Osteoblast (primary cell): ENCODE measurements at regions not wholly inside any gene's neighbourhood (a gene's known extent, or its start where the extent isn't known, plus 50 kb on each side); places are given as distances from the start of the nearest gene placed in this dataset.

Source experiments
- DNase-seq: peaks from one replicate; pipeline ENCODE4 v3.0.0; 2011; ENCODE audit warnings: low spot score, mixed read lengths; ENCODE audit not compliant: insufficient read length; ENCODE audit errors: missing footprints
- H2AFZ ChIP-seq: 2 replicates; pipeline ENCODE4 v1.6.0; 2011; ENCODE audit warnings: mild to moderate bottlenecking, low read length
- H3K27ac ChIP-seq: 2 replicates; pipeline ENCODE4 v1.5.1; 2011; ENCODE audit warnings: mild to moderate bottlenecking, low read depth, low read length, moderate library complexity
- H3K27me3 ChIP-seq: 2 replicates; pipeline ENCODE4 v1.6.0; 2012; ENCODE audit warnings: mild to moderate bottlenecking, control low read depth, inconsistent platforms, low read length, moderate library complexity; ENCODE audit not compliant: insufficient read depth
- H3K36me3 ChIP-seq: 2 replicates; pipeline ENCODE4 v1.5.1; 2011; ENCODE audit warnings: mild to moderate bottlenecking, low read length, control low read depth, moderate library complexity; ENCODE audit not compliant: insufficient read depth
- H3K4me1 ChIP-seq: 2 replicates; pipeline ENCODE4 v1.5.1; 2011; ENCODE audit warnings: mild to moderate bottlenecking, low read length, control low read depth, moderate library complexity; ENCODE audit not compliant: insufficient read depth
- H3K4me2 ChIP-seq: 2 replicates; pipeline ENCODE4 v1.6.0; 2011; ENCODE audit warnings: mild to moderate bottlenecking, low read length; ENCODE audit not compliant: insufficient read depth
- H3K4me3 ChIP-seq: fragments of 200-600 bp; sonication (generic); 3 replicates; pipeline ENCODE4 v1.5.1; 2012; ENCODE audit warnings: mild to moderate bottlenecking, low read length, inconsistent platforms; ENCODE audit not compliant: insufficient read depth
- H3K79me2 ChIP-seq: 2 replicates; pipeline ENCODE4 v1.6.0; 2012; ENCODE audit warnings: mild to moderate bottlenecking, low read length, control low read depth, inconsistent platforms; ENCODE audit not compliant: insufficient read depth
- H3K9me3 ChIP-seq: 2 replicates; pipeline ENCODE4 v1.5.1; 2011; ENCODE audit warnings: low read depth, low read length, control low read depth
- H4K20me1 ChIP-seq: 2 replicates; pipeline ENCODE4 v1.6.0; 2012; ENCODE audit warnings: mild to moderate bottlenecking, low read length, control low read depth; ENCODE audit not compliant: insufficient read depth
- TF ChIP-seq, protein P1 (sequence below): IDR thresholded peaks from 2 replicates; pipeline ENCODE4 v1.5.1; 2011; ENCODE audit warnings: mild to moderate bottlenecking, low read depth, low read length, moderate library complexity; ENCODE audit errors: extremely low read depth

- Histone ChIP-seq H3K79me2 (no peaks in the 10 kb centered on the region), H3K36me3 (no peaks in the 10 kb centered on the region), H3K4me1 (peaks cover 4% of the 10 kb centered on the region), H4K20me1 (no peaks in the 10 kb centered on the region), H2AFZ (no peak overlapping the region), H3K9me3 (no peaks in the 10 kb centered on the region), H3K4me3 (no peak overlapping the region), H3K27ac (no peak overlapping the region), H3K4me2 (peak overlapping the region; percentile 24), H3K27me3 (peaks cover 15% of the 10 kb centered on the region)
- TF ChIP-seq, protein P1, sequence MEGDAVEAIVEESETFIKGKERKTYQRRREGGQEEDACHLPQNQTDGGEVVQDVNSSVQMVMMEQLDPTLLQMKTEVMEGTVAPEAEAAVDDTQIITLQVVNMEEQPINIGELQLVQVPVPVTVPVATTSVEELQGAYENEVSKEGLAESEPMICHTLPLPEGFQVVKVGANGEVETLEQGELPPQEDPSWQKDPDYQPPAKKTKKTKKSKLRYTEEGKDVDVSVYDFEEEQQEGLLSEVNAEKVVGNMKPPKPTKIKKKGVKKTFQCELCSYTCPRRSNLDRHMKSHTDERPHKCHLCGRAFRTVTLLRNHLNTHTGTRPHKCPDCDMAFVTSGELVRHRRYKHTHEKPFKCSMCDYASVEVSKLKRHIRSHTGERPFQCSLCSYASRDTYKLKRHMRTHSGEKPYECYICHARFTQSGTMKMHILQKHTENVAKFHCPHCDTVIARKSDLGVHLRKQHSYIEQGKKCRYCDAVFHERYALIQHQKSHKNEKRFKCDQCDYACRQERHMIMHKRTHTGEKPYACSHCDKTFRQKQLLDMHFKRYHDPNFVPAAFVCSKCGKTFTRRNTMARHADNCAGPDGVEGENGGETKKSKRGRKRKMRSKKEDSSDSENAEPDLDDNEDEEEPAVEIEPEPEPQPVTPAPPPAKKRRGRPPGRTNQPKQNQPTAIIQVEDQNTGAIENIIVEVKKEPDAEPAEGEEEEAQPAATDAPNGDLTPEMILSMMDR, result no peak
- peak; percentile 90 for DNase-seq
Measured at GRCh38 chr16:87043231-87044031, 273.8 kb downstream of the C16orf95 start.

- Histone ChIP-seq H3K27ac (no peak overlapping the region), H4K20me1 (no peaks in the 10 kb centered on the region), H2AFZ (no peak overlapping the region), H3K4me2 (no peak overlapping the region), H3K27me3 (peaks cover 17% of the 10 kb centered on the region), H3K9me3 (no peaks in the 10 kb centered on the region), H3K36me3 (no peaks in the 10 kb centered on the region), H3K79me2 (no peaks in the 10 kb centered on the region), H3K4me1 (peaks cover 4% of the 10 kb centered on the region), H3K4me3 (no peak overlapping the region)
- TF ChIP-seq, protein P1, result no peak
- peak; percentile 10 for DNase-seq
Measured at GRCh38 chr16:87044032-87044382, 273.2 kb downstream of the C16orf95 start.

DNA sequence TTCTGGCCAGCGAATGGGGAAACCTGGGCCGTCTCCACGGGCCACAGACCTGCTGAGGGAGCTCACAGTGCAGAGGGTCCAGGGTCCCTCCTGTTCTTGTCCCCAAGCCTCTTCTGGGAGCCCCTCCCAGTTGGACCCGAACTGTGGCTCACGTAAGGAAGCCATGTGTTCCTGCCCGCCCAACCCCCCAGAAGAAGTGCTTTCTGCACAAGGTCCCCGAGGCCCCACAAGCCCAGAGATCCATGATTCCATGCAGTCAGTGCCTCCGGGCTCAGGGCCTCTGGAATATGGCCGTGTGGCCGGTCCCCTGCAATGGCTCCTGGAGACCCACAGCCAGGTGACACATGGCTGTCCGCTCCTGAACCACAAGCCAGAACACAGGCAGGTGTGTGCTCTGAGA lies 272.4 kb downstream of the C16orf95 start:
- H3K9me3 ChIP-seq, result no peaks in the 10 kb centered on the region
- H3K4me3 ChIP-seq, result no peak overlapping the region
- H3K4me2 ChIP-seq, result no peak overlapping the region
- H4K20me1 ChIP-seq, result no peaks in the 10 kb centered on the region
- peaks cover 14% of the 10 kb centered on the region for H3K27me3 ChIP-seq
- H3K79me2 ChIP-seq, result no peaks in the 10 kb centered on the region
- no peak overlapping the region for H2AFZ ChIP-seq
- peaks cover 4% of the 10 kb centered on the region for H3K4me1 ChIP-seq
- no peaks in the 10 kb centered on the region for H3K36me3 ChIP-seq
- TF ChIP-seq, protein P1, result no peak
- peak; percentile 53 for DNase-seq
- H3K27ac ChIP-seq, result no peak overlapping the region

DNA sequence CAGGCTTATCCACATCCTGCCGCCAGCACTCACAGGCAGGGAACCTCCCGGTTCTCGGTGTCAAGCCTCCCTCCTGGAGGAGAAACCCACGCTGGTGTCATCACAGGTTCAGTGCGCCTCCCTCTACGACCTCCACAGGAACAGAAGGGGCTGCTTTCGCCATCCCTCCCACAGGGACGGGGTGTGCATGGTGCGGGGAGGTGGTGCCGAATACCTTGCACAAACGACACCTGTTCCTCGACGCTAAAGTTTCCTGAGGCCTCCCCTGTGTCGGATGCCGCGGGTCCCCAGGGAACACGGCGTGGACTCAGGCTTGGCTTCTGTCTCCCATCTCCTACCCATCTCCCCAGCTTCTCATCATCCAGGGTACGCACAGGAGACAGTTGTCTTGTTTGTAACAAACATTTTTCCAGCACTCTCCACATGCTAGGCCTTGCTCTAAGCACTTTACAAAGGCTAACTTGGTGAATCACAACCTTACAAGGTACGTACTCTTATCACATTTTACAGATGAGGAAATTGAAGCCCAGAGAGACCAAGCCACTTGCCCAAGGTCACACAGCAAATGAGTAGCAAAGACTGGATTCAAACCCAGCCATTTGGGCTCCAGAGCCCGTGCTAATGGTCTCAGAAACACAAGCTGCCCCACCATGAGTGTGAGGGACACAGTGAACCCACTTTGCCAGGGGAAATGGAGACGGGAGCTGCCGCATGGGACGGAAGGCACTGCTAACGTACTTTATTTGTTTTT lies 271.6 kb downstream of the C16orf95 start:
- DNase-seq, result peak; percentile 43
- no peak overlapping the region for H3K4me2 ChIP-seq
- TF ChIP-seq, protein P1, result no peak
- no peak overlapping the region for H2AFZ ChIP-seq
- no peaks in the 10 kb centered on the region for H3K79me2 ChIP-seq
- H3K9me3 ChIP-seq, result no peaks in the 10 kb centered on the region
- H3K36me3 ChIP-seq, result no peaks in the 10 kb centered on the region
- no peak overlapping the region for H3K4me3 ChIP-seq
- no peaks in the 10 kb centered on the region for H4K20me1 ChIP-seq
- H3K4me1 ChIP-seq, result peaks cover 4% of the 10 kb centered on the region
- peaks cover 14% of the 10 kb centered on the region for H3K27me3 ChIP-seq
- H3K27ac ChIP-seq, result no peak overlapping the region
